ENCODE measurements at regions not wholly inside any gene's neighbourhood (a gene's known extent, or its start where the extent isn't known, plus 50 kb on each side); places are given as distances from the start of the nearest gene placed in this dataset.

DNA sequence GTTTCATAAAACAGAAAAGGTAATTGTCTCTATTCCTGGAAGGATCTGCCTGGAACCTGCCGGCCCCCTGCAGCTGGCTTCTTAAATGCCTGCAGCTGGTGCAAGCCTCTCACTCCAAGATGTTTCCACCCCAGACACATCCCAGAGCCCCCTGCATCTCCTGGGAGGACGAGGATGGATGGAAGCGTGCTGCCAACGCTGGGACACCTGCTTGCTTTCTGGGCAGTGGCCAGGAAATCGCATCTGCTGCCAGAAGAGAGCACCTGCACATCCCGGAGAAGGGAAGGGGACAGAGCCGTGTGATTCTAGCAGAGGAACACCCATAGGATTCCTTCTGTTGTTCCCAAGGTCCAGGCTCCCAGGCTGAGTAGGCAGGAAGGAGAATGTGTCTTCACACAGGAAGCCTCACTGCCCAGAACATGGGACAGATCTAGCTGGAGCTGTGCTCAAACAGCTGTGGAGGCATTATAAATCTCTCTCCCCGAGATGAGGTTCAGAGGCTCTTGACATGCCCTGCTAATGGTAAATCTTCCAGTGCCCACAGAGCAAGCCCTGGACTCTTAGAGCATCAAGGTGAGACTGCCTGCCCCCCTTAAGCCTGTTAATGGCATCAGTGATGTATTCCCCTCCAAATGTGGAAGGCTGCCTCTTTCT is 138.8 kb upstream of the MAP1LC3B2 start:
- Histone ChIP-seq H3K36me3 (ENCODE audit: control insufficient read depth, insufficient read depth, low read length) (no peaks in the 10 kb centered on the region), H3K4me1 (ENCODE audit: control insufficient read depth, insufficient read depth, low read length) (peaks cover 23% of the 10 kb centered on the region), H3K27me3 (ENCODE audit: control insufficient read depth, insufficient read depth, low read length) (no peaks in the 10 kb centered on the region), H3K9me3 (ENCODE audit: control insufficient read depth, insufficient read depth, low read depth, low read length) (peaks cover 5% of the 10 kb centered on the region; the same call in 1 of the 2 replicates), H3K27ac (ENCODE audit: low read length) (peak overlapping the region; percentile 80), H3K4me3 (ENCODE audit: low read depth in 2 of 2, low read length in 2 of 2) (no peak overlapping the region)
- BruUV-seq (replicated peaks), result no TSS peak
- POLR2A ChIA-PET, result no interaction called here
- no peak for DNase-seq (ENCODE audit: low read depth, low spot score)
- peak; percentile 47 for ATAC-seq
- intact Hi-C loops (cut with micrococcal nuclease; ENCODE audit: unreplicated experiment), result no loop called here
- in situ Hi-C loops (cut with HindIII; ENCODE audit: low pct_unique_long_range_greater_than_20kb, low sequenced_read_pairs), result no loop called here
- CTCF ChIA-PET, result no interaction called here
- TF ChIP-seq SIN3A (IDR thresholded peaks at IDR 0.05; ENCODE audit: borderline replicate concordance, insufficient read depth, low read depth, low read length), result no peak
- no peak for TF ChIP-seq TCF7L2 (IDR thresholded peaks at IDR 0.05; ENCODE audit: low read depth, low read length)
- TF ChIP-seq, protein P1, sequence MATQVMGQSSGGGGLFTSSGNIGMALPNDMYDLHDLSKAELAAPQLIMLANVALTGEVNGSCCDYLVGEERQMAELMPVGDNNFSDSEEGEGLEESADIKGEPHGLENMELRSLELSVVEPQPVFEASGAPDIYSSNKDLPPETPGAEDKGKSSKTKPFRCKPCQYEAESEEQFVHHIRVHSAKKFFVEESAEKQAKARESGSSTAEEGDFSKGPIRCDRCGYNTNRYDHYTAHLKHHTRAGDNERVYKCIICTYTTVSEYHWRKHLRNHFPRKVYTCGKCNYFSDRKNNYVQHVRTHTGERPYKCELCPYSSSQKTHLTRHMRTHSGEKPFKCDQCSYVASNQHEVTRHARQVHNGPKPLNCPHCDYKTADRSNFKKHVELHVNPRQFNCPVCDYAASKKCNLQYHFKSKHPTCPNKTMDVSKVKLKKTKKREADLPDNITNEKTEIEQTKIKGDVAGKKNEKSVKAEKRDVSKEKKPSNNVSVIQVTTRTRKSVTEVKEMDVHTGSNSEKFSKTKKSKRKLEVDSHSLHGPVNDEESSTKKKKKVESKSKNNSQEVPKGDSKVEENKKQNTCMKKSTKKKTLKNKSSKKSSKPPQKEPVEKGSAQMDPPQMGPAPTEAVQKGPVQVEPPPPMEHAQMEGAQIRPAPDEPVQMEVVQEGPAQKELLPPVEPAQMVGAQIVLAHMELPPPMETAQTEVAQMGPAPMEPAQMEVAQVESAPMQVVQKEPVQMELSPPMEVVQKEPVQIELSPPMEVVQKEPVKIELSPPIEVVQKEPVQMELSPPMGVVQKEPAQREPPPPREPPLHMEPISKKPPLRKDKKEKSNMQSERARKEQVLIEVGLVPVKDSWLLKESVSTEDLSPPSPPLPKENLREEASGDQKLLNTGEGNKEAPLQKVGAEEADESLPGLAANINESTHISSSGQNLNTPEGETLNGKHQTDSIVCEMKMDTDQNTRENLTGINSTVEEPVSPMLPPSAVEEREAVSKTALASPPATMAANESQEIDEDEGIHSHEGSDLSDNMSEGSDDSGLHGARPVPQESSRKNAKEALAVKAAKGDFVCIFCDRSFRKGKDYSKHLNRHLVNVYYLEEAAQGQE (IDR thresholded peaks at IDR 0.05; ENCODE audit: insufficient read depth in 1 of 2, low read depth in 2 of 2, low read length in 1 of 2), result no peak
- TF ChIP-seq, protein P2, sequence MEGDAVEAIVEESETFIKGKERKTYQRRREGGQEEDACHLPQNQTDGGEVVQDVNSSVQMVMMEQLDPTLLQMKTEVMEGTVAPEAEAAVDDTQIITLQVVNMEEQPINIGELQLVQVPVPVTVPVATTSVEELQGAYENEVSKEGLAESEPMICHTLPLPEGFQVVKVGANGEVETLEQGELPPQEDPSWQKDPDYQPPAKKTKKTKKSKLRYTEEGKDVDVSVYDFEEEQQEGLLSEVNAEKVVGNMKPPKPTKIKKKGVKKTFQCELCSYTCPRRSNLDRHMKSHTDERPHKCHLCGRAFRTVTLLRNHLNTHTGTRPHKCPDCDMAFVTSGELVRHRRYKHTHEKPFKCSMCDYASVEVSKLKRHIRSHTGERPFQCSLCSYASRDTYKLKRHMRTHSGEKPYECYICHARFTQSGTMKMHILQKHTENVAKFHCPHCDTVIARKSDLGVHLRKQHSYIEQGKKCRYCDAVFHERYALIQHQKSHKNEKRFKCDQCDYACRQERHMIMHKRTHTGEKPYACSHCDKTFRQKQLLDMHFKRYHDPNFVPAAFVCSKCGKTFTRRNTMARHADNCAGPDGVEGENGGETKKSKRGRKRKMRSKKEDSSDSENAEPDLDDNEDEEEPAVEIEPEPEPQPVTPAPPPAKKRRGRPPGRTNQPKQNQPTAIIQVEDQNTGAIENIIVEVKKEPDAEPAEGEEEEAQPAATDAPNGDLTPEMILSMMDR (IDR thresholded peaks at IDR 0.05), result no peak

DNA sequence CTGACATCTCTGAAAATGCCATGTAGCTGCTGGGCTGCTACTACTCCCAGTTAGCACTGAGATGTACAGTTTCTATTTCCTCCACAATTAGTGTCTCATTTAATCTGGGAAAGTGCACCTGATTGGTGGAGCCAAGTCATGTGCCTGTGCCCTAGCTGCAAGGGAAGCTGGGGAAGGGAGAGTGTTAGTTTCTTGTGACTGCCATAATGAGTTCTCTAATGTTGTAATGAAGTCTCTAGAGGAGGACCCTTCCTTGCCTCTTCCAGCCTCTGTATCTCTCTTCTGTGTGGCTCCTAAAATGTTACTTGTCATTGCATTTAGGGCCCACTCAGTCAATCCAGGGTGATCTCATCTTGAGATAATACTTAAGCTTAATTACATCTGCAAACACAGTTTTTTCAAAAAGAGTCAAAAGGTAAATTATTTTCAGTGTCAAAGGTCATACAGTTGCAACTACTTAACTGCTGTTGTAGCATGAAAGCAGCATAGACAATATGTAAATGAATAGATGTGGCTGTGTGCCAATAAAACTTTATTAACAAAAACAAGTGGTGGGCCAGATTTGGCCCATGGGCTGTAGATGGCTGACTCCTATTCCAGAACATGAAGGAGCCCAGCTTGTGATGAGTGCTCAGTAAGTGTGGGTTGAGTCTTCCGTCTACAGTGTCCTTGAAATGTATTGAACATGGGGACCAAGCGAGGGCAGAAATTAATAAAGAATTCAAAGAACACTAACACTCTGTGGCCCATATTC is 137.2 kb upstream of the MAP1LC3B2 start:
- Histone ChIP-seq H3K27me3 (ENCODE audit: control insufficient read depth, insufficient read depth, low read length) (no peaks in the 10 kb centered on the region), H3K27ac (ENCODE audit: low read length) (peak overlapping the region; percentile 80), H3K36me3 (ENCODE audit: control insufficient read depth, insufficient read depth, low read length) (no peaks in the 10 kb centered on the region), H3K9me3 (ENCODE audit: control insufficient read depth, insufficient read depth, low read depth, low read length) (peaks cover 5% of the 10 kb centered on the region; the same call in 1 of the 2 replicates), H3K4me1 (ENCODE audit: control insufficient read depth, insufficient read depth, low read length) (peaks cover 27% of the 10 kb centered on the region), H3K4me3 (ENCODE audit: low read depth in 2 of 2, low read length in 2 of 2) (no peak overlapping the region)
- in situ Hi-C loops (cut with HindIII; ENCODE audit: low pct_unique_long_range_greater_than_20kb, low sequenced_read_pairs), result no loop called here
- intact Hi-C loops (cut with micrococcal nuclease; ENCODE audit: unreplicated experiment), result no loop called here
- no peak for DNase-seq (ENCODE audit: low read depth, low spot score)
- BruUV-seq (replicated peaks), result no TSS peak
- CTCF ChIA-PET, result no interaction called here
- POLR2A ChIA-PET, result no interaction called here
- TF ChIP-seq, protein P2 (IDR thresholded peaks at IDR 0.05), result no peak
- TF ChIP-seq POLR2AphosphoS5 (IDR thresholded peaks at IDR 0.05; ENCODE audit: low read depth, low read length) (no peak), SIN3A (IDR thresholded peaks at IDR 0.05; ENCODE audit: borderline replicate concordance, insufficient read depth, low read depth, low read length) (no peak), TCF7L2 (IDR thresholded peaks at IDR 0.05; ENCODE audit: low read depth, low read length) (no peak)
- TF ChIP-seq, protein P1 (IDR thresholded peaks at IDR 0.05; ENCODE audit: insufficient read depth in 1 of 2, low read depth in 2 of 2, low read length in 1 of 2), result no peak
- no peak for ATAC-seq

Measured in Panc1 (cell line).